OCI-LY1 (cell line): ENCODE measurements at regions not wholly inside any gene's neighbourhood (a gene's known extent, or its start where the extent isn't known, plus 50 kb on each side); places are given as distances from the start of the nearest gene placed in this dataset.

ENCODE experiments used
- EZH2 ChIP-seq: fragments of 200-600 bp; sonication (generic), shearing (Covaris generic); IDR thresholded peaks from 2 replicates; pipeline ENCODE4 v1.8.0; 2017; ENCODE audit warnings: borderline replicate concordance, mixed run types, mild to moderate bottlenecking, antibody characterized with exemption, low read length, moderate library complexity, mixed read lengths
- TF ChIP-seq, protein P1 (sequence below): fragments of 200-600 bp; sonication (generic), shearing (Covaris generic); IDR thresholded peaks from 2 replicates; pipeline ENCODE4 v1.5.1; 2017; ENCODE audit warnings: mild to moderate bottlenecking, antibody characterized with exemption, low read length, moderate library complexity, mixed read lengths

DNA sequence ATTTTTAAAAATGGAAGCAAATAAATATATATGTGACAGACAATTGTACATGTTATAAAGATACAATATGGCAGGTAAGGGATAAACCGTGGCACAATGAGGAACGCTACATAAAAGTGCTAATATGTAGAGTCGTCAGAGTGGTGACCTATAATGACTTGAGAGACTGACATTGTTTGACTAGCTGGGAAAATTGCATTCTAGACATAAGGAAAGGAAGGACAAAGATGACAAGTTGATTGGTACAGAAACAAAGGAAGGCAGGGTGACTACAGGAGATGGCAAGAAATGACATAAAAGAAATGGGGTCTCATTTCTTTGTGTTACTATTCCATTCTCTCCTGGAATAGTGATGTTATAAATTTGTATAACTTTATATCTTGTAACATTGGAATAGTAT is 420.4 kb downstream of the DSC3 start:
- TF ChIP-seq, protein P1, sequence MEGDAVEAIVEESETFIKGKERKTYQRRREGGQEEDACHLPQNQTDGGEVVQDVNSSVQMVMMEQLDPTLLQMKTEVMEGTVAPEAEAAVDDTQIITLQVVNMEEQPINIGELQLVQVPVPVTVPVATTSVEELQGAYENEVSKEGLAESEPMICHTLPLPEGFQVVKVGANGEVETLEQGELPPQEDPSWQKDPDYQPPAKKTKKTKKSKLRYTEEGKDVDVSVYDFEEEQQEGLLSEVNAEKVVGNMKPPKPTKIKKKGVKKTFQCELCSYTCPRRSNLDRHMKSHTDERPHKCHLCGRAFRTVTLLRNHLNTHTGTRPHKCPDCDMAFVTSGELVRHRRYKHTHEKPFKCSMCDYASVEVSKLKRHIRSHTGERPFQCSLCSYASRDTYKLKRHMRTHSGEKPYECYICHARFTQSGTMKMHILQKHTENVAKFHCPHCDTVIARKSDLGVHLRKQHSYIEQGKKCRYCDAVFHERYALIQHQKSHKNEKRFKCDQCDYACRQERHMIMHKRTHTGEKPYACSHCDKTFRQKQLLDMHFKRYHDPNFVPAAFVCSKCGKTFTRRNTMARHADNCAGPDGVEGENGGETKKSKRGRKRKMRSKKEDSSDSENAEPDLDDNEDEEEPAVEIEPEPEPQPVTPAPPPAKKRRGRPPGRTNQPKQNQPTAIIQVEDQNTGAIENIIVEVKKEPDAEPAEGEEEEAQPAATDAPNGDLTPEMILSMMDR = no peak
- no peak for TF ChIP-seq EZH2
